ENCODE measurements at regions not wholly inside any gene's neighbourhood (a gene's known extent, or its start where the extent isn't known, plus 50 kb on each side); places are given as distances from the start of the nearest gene placed in this dataset.

GRCh38 chr7:10205696-10206095 is 768.0 kb upstream of the PHF14 start:
- no peak for DNase-seq

DNA sequence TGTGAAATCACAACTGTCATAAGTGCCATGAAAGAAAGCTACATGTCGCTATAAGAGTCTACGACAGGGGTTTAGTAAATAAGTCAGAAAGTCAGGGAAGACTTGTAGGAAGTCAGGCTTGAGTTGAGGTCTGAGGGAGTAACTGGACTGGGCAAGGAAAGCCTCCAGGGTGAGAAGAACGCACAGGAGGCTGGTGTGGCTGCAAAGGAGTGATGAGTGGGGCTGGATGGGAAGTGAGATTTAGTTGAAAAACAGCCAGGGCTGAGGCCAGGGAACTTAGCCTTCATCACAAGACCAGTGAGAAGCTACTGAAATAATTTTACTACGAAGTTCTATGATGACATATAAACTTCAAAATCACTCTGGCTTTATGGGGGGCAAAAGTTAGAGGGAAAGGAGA is 763.7 kb upstream of the PHF14 start:
- DNase-seq, result no peak

- DNase-seq, result no peak
Measured at GRCh38 chr7:10211016-10211415, 762.7 kb upstream of the PHF14 start.

- DNase-seq, result no peak
Measured at GRCh38 chr7:10211861-10212260, 761.8 kb upstream of the PHF14 start.

DNA sequence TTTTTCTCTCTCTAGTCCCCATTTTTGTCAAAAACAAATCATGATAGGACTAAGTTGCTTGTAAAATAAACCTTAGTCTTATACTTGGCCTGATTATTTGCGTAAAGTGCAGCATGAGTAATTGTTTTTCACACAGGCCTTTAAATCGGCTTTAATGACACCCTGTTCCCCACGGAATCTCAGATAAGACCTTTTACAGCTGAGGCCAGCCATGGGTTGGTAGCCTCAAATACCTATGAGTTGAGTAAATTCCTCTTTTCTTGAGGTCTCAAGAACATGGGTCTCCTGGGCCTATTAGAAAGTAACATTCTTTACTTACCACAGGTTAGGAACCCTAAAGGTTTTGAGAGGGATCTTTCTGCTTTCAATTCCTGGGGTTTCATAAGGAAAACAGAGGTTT is 761.0 kb upstream of the PHF14 start:
- DNase-seq, result no peak

DNA sequence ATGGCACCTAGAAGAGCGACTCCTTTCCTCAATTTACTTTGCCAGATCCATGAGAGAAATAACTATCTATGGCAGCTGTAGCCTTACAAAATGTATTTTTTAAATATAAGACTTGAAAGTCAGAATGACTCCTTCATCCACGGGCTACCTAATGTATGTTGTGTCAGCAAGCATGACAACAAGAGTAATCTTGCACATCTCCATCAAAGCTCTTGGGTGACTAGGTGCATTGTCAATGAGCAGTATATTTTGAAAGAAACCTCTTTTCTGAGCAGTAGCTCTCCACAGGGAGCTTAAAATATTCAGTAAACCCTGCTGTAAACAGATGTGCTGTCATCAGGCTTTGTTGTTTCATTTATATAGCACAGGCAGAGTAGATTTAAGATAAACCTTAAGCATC is 757.2 kb upstream of the PHF14 start:
- no peak for DNase-seq

DNA sequence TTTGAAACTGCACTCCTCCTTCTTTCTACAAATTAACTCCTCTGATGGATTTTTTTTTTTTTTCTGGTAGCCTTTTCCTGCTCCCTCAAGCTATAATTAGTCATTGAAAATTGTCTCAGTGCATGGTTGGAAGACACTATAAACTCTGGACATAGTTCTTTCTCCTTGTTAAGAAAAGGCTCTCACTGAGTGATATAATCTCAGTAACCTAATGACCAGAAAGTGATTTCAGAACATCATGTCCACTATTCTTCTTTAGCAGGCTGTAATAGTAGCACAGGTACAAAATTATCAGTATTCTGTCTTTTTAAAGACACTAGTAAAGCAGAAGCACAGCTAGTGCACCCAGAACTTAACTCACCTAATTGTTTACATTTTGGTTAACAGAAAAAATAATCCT is 752.6 kb upstream of the PHF14 start:
- DNase-seq, result no peak

GRCh38 chr7:10222976-10223375 is 750.7 kb upstream of the PHF14 start:
- no peak for DNase-seq

- no peak for DNase-seq
Measured at GRCh38 chr7:10225275-10225674, 748.4 kb upstream of the PHF14 start.

DNA sequence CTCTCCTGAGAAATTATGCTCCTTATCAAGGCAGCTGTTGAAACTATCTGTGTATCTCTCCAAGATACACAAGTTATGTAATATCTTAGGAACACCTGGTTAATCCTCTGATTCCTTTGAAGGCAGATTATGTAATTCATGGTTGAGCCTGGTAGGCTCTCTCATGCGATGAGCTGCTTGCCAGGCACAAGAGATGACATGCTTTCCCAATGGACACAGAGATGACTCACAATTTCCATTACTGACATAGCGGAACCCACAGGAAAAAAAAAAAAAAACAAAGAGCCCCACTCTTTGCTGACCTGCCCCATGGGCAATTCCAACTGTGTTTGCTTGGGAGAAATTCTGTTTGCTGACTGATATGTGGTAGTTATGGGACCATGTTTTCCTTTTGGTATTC is 736.4 kb upstream of the PHF14 start:
- DNase-seq, result no peak

DNA sequence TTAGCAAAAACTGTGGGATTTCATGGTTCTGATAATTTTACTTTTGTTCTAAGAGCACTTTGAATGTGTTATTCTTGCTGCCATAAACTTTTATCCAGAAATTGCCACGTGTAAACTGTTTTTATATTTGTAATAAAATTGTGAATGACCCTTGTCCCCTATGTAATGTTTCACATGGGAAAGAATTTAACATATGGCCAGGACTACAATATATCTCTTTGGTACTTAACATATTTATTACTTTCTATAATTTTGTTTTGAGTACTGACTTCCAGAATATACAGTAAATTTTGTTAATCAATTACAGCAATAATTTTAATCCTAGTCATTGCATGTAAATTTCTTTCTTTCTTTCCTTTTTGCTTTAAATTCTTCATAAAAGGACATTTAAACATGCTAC is 735.0 kb upstream of the PHF14 start:
- no peak for DNase-seq

- DNase-seq, result no peak
Measured at GRCh38 chr7:10239695-10240345, 733.9 kb upstream of the PHF14 start.

- DNase-seq, result no peak
Measured at GRCh38 chr7:10245406-10245805, 728.3 kb upstream of the PHF14 start.

DNA sequence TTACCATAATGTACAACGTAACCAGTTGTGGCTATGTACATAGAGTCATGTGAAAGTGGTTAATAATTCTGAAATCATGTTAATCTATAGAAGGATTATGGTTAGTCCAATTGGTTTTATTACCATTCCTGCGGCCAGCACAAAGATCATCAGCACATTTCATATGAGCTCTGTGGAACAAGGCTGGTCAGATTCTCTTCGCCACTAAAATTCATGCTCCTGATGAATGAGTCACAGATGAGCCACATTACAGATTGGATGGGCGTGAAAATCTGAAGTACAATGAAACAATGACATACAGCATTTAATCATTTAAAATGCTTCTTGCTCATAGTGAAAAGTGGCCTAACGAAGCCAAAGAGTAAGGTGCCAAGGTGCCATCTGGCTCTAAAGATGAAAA is 716.2 kb upstream of the PHF14 start:
- no peak for DNase-seq

DNA sequence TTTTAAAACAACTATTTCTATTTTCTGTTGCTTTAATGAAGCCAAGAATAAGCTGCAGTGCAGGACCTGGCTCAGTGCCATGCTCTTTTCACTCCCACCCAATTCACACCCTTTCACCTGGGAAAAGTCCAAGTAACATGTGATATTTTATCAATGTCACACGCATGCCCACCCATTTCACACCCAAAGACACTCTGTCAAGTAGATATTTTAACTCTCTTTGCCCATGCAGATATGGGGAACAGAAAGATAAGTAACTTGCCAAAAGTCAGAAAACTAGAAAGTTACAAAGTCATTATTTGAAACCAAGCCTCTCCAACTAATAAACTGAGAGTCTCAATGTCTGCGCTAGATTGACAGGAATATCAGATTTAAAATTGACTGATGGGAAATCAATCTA is 706.7 kb upstream of the PHF14 start:
- DNase-seq, result no peak

DNA sequence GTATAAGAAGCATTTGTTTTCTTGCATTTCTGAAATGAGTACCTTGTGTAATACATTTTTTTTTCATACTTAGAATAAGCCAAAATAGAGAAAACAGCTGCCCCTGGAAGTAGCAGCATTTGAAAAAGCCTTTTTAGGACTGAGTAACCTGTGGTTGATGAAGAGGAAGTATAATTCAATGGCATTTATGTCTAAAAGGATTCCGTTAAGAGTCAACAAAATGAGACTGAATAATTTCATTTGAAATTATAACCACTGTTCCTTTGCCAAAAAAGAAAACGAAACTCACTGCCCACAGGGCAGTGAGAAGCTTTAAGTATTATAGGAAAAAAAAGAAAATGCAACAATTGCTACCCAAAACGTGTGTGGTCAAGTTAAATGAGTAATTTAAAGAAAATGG is 705.6 kb upstream of the PHF14 start:
- no peak for DNase-seq

DNA sequence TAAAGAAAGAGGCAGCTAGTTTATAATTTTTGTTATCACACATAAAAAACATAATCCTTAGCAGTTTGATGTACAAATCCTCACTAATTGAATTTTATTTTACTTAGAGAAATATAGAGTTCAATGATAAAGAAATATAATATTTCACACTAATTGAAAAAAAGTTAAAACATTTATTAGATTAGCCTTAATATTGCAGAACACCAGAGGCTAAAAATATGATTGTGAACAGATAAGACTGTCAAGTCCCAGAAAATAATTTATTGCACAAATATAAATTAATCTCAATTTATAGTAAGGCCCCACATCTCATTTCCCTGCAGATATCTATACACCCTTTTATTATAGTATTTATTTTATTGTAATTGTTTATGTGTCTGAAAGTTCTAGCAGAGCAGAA is 690.8 kb upstream of the PHF14 start:
- DNase-seq, result no peak

DNA sequence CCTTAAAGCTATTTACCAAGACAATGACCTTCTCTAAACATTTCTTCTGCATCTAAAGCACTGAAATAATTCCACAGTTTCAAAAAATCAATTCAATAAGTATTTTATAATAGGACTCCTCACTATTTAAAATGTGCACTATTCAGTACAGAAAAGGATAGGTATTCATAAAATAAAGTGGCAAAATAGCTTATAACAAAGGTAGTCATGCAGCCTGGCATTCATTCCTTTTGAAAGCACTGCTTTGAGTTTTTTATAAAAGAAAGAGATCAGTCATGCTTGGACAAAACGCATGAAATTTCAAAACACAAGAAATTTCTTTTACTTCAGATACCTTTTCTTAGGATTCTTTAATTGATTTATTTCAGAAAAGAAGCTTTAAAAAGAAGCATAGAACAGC is 689.7 kb upstream of the PHF14 start:
- DNase-seq, result no peak

DNA sequence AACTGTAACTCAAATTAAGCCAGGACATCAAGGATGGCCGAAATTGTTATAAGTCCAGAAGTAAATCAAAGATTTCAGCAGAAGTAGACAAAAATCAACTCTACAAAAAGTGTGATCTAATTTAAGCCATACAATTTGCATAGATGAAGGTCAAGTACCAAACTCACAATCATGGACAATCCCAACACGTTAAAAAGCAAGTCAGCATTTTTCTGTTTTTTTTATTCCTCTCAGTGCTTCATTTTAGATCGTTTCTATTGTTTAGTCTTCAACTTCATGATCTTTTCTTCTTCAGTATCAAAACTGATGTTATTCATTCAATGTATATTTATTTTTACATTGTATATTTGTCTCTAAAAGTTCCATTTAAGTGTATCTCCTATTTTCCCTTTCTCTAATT is 674.3 kb upstream of the PHF14 start:
- no peak for DNase-seq

GRCh38 chr7:10300577-10300976 is 673.1 kb upstream of the PHF14 start:
- no peak for DNase-seq

GRCh38 chr7:10308276-10308675 is 665.4 kb upstream of the PHF14 start:
- DNase-seq, result no peak

DNA sequence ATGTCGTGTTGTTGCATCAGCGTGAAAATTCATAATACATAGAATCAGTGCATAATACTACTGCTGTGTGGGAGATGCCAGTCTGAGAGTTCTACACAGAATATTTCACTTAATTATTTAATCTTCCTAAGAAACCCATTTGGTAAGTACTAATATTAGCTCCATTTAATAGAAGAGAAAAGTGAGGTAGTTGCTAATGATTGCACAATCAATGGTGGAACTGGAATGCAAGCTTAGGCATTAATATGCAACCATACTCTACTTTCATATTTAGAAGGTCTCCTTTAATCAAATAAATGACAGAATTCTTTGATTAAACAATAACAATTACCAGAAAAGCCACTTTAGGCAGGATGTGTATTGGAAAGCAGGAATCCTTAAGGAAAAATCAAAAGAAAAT is 660.7 kb upstream of the PHF14 start:
- DNase-seq, result no peak

- DNase-seq, result no peak
Measured at GRCh38 chr7:10315881-10316280, 657.8 kb upstream of the PHF14 start.

- no peak for DNase-seq
Measured at GRCh38 chr7:10316488-10316887, 657.2 kb upstream of the PHF14 start.

GRCh38 chr7:10325395-10325794 is 648.3 kb upstream of the PHF14 start:
- no peak for DNase-seq

GRCh38 chr7:10343108-10343507 is 630.6 kb upstream of the PHF14 start:
- no peak for DNase-seq

Data from stimulated activated CD4-positive, alpha-beta T cell treated with anti-CD3 and anti-CD28 coated beads, Interleukin-2, amount 100 ng/mL, for 48 hours (primary cell).